CD14-positive monocyte (primary cell): ENCODE measurements at regions not wholly inside any gene's neighbourhood (a gene's known extent, or its start where the extent isn't known, plus 50 kb on each side); places are given as distances from the start of the nearest gene placed in this dataset.

Source experiments
- DNase-seq, 3 donors: peaks; one replicate each; pipeline ENCODE4 v3.0.0-alpha.2; 2011 to 2022
- H2AFZ ChIP-seq: 2 replicates; pipeline ENCODE4 v1.6.0; 2012; ENCODE audit warnings: mild to moderate bottlenecking, low read depth, low read length, inconsistent platforms; ENCODE audit not compliant: insufficient read depth, poor library complexity, severe bottlenecking
- H3K27ac ChIP-seq, 2 donors: 1 replicate in 1 of 2; 2 replicates in 1 of 2; pipeline ENCODE4 v1.5.1; 2012 to 2013; ENCODE audit warnings: low read length in 2 of 2, control low read depth in 1 of 2, inconsistent platforms in 1 of 2, low read depth in 1 of 2, mild to moderate bottlenecking in 1 of 2
- H3K27me3 ChIP-seq, 2 donors: one replicate each; pipeline versions ENCODE4 v1.6.0 to v1.6.1; 2011 to 2013; ENCODE audit warnings: low read length in 2 of 2; ENCODE audit not compliant: control insufficient read depth in 2 of 2, insufficient read depth in 2 of 2
- H3K36me3 ChIP-seq, 2 donors: replicated peaks in 1 of 2; 1 replicate in 1 of 2; 2 replicates in 1 of 2; pipeline versions ENCODE4 v1.5.1 to v1.6.1; 2012 to 2013; ENCODE audit warnings: low read length in 2 of 2, control low read depth in 1 of 2, inconsistent platforms in 1 of 2, mild to moderate bottlenecking in 1 of 2; ENCODE audit not compliant: insufficient read depth in 2 of 2, control insufficient read depth in 1 of 2
- H3K4me1 ChIP-seq, 2 donors: 1 replicate in 1 of 2; 2 replicates in 1 of 2; pipeline versions ENCODE4 v1.5.1 to v1.6.1; 2012 to 2013; ENCODE audit warnings: low read length in 2 of 2, control low read depth in 1 of 2, inconsistent platforms in 1 of 2, mild to moderate bottlenecking in 1 of 2, moderate library complexity in 1 of 2; ENCODE audit not compliant: insufficient read depth in 2 of 2, control insufficient read depth in 1 of 2
- H3K4me2 ChIP-seq: replicated peaks from 2 replicates; pipeline ENCODE3; 2012; ENCODE audit warnings: low read length, moderate library complexity, mild to moderate bottlenecking; ENCODE audit not compliant: poor library complexity, severe bottlenecking; ENCODE audit errors: extremely low read depth
- H3K4me3 ChIP-seq, 3 experiments: fragments of 200-600 bp in 1 of 3; sonication (generic) in 1 of 3; replicated peaks in 1 of 3; 1 replicate in 2 of 3; 2 replicates in 1 of 3; pipeline ENCODE4 v1.5.1; 2011 to 2013; ENCODE audit warnings: low read length in 3 of 3, mild to moderate bottlenecking in 3 of 3, control low read depth in 2 of 3, low read depth in 2 of 3, inconsistent platforms in 1 of 3, moderate library complexity in 1 of 3
- H3K79me2 ChIP-seq: 2 replicates; pipeline ENCODE4 v1.6.0; 2012; ENCODE audit warnings: mild to moderate bottlenecking, control low read depth, inconsistent platforms, low read length, moderate library complexity; ENCODE audit not compliant: insufficient read depth
- H3K9ac ChIP-seq: 2 replicates; pipeline ENCODE4 v1.6.0; 2017; ENCODE audit warnings: low read length, mild to moderate bottlenecking; ENCODE audit not compliant: insufficient read depth, poor library complexity, severe bottlenecking
- H3K9me3 ChIP-seq, 2 donors: replicated peaks in 1 of 2; 1 replicate in 1 of 2; 2 replicates in 1 of 2; pipeline versions ENCODE4 v1.5.1 to v1.6.1; 2012 to 2013; ENCODE audit warnings: low read length in 2 of 2, control low read depth in 1 of 2; ENCODE audit not compliant: control insufficient read depth in 1 of 2, insufficient read depth in 1 of 2
- H4K20me1 ChIP-seq: 2 replicates; pipeline ENCODE4 v1.6.0; 2012; ENCODE audit warnings: mild to moderate bottlenecking, low read length, control low read depth, moderate library complexity; ENCODE audit not compliant: insufficient read depth
- H3K27ac Mint-ChIP-seq, 7 donors: one replicate each; pipeline ENCODE4 v1.8.0; 2020; ENCODE audit warnings: mild to moderate bottlenecking in 7 of 7, mixed read lengths in 7 of 7, moderate library complexity in 6 of 7, inconsistent platforms in 2 of 7
- H3K27me3 Mint-ChIP-seq, 3 donors: one replicate each; pipeline ENCODE4 v1.8.0; 2021 to 2022; ENCODE audit warnings: low read depth in 3 of 3, mild to moderate bottlenecking in 3 of 3, mixed read lengths in 3 of 3, moderate library complexity in 3 of 3, inconsistent platforms in 1 of 3
- H3K36me3 Mint-ChIP-seq, 2 donors: one replicate each; pipeline ENCODE4 v1.8.0; 2020; ENCODE audit warnings: mixed read lengths in 2 of 2, inconsistent platforms in 1 of 2, mild to moderate bottlenecking in 1 of 2
- H3K4me1 Mint-ChIP-seq: one replicate; pipeline ENCODE4 v1.8.0; 2020; ENCODE audit warnings: mild to moderate bottlenecking, mixed read lengths
- H3K4me3 Mint-ChIP-seq, 2 donors: one replicate each; pipeline ENCODE4 v1.8.0; 2020; ENCODE audit warnings: mild to moderate bottlenecking in 2 of 2, mixed read lengths in 2 of 2, moderate library complexity in 1 of 2
- H3K9me3 Mint-ChIP-seq, 7 donors: one replicate each; pipeline ENCODE4 v1.8.0; 2020 to 2022; ENCODE audit warnings: mixed read lengths in 7 of 7, mild to moderate bottlenecking in 6 of 7, moderate library complexity in 6 of 7, inconsistent platforms in 2 of 7
- CTCF ChIP-seq: fragments of 200-600 bp; IDR thresholded peaks from one replicate; pipeline ENCODE4 v1.8.0; 2022; ENCODE audit warnings: antibody characterized with exemption, mild to moderate bottlenecking
- WGBS: methylation state at CpG from one replicate; pipeline ENCODE4 v1.1.5; 2013; ENCODE audit warnings: missing lambda C conversion rate; ENCODE audit not compliant: insufficient coverage; 5-methylcytosine and 5-hydroxymethylcytosine counted together
- intact Hi-C, 2 donors: fragments of 100-400 bp; cut with micrococcal nuclease; formaldehyde crosslinking; loops; one replicate each; pipeline versions ENCODE4 v1.15.0 to v1.15.1; 2023

DNA sequence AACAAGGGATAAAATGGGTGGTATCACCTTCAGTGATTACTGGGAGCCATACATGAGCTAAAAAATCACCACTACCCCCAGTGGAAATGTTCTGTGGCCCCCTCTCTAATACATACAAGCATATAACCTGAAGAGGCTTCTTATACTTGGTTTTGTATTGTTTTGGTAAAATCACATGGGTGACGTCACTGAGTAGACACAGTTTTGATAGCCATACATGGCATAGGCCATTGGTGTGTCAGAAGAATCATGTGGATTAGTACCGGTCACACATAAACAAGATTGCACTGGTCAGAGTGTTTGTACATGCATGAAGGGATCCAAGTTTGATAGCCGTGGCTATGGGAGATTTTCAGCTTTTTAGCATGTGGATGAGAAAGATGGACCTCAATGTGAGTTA lies 131.9 kb upstream of the RADX start:
- no peak for DNase-seq
- H3K27me3 Mint-ChIP-seq: peaks cover 0 to 6% (median 0%) of the 10 kb centered on the region in 3 donors
- H3K27ac Mint-ChIP-seq: no peak overlapping the region
- Histone ChIP-seq H3K9ac (no peak overlapping the region), H3K79me2 (no peaks in the 10 kb centered on the region), H3K4me1 (no peaks in the 10 kb centered on the region), H3K4me2 (no peak overlapping the region), H3K36me3 (no peaks in the 10 kb centered on the region), H4K20me1 (no peaks in the 10 kb centered on the region), H3K27me3 (no peaks in the 10 kb centered on the region), H3K4me3 (no peak overlapping the region), H3K27ac (no peak overlapping the region), H3K9me3 (no peaks in the 10 kb centered on the region), H2AFZ (no peak overlapping the region)
- TF ChIP-seq CTCF: no peak
- intact Hi-C loops: loop anchor here in 1 of 2 donors (10.0 kb wide), 1 partner anchor 1415 kb away; no protein-coding TSS in a partner anchor
- H3K4me1 Mint-ChIP-seq: no peaks in the 10 kb centered on the region
- WGBS: no CpG with 5 or more reads among the region's 3 CpGs
- H3K9me3 Mint-ChIP-seq: peaks cover 0 to 2% (median 0%) of the 10 kb centered on the region in 7 donors
- no peaks in the 10 kb centered on the region for H3K36me3 Mint-ChIP-seq
- H3K4me3 Mint-ChIP-seq: no peak overlapping the region

DNA sequence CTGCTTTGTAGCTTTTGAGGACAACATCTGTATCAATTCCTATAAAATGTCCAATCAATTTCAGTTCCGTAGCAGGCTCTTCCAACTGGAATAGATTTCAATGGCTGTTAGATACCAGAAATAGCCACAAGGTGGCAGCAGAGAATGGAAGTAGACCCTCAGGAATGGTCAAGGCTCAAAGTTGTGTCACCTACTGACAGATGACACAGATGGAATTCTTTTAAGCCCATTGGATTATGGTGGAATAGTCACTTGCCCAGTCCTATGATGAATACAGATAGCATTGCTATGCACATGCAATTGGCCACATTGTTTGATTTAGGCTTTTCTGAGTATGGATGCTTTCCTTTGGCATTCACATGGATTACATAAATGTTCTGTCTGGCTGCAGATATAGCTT lies 130.4 kb upstream of the RADX start:
- no peaks in the 10 kb centered on the region for H3K79me2 ChIP-seq
- Mint-ChIP-seq H3K36me3 (no peaks in the 10 kb centered on the region), H3K4me3 (no peak overlapping the region), H3K27ac (no peak overlapping the region), H3K4me1 (no peaks in the 10 kb centered on the region), H3K27me3 (peaks cover 0 to 7% (median 0%) of the 10 kb centered on the region in 3 donors), H3K9me3 (no peaks in the 10 kb centered on the region)
- intact Hi-C loops: loop anchor here in 1 of 2 donors (10.0 kb wide), 1 partner anchor 1413 kb away; no protein-coding TSS in a partner anchor
- no peaks in the 10 kb centered on the region for H3K36me3 ChIP-seq
- no peak overlapping the region for H3K9ac ChIP-seq
- no peaks in the 10 kb centered on the region for H3K27me3 ChIP-seq
- WGBS: no CpG with 5 or more reads among the region's 1 CpG
- no peak overlapping the region for H3K4me2 ChIP-seq
- H3K4me3 ChIP-seq: no peak overlapping the region
- H2AFZ ChIP-seq: no peak overlapping the region
- H3K27ac ChIP-seq: no peak overlapping the region
- peak; percentile 60 for TF ChIP-seq CTCF
- H3K4me1 ChIP-seq: no peaks in the 10 kb centered on the region
- DNase-seq: peak; percentile 2 to 3 (median 3)
- no peaks in the 10 kb centered on the region for H3K9me3 ChIP-seq
- no peaks in the 10 kb centered on the region for H4K20me1 ChIP-seq
